ENCODE measurements at regions not wholly inside any gene's neighbourhood (a gene's known extent, or its start where the extent isn't known, plus 50 kb on each side); places are given as distances from the start of the nearest gene placed in this dataset.
A peak's percentile ranks its signal among the peaks of the same experiment; 100 is the strongest.

DNA sequence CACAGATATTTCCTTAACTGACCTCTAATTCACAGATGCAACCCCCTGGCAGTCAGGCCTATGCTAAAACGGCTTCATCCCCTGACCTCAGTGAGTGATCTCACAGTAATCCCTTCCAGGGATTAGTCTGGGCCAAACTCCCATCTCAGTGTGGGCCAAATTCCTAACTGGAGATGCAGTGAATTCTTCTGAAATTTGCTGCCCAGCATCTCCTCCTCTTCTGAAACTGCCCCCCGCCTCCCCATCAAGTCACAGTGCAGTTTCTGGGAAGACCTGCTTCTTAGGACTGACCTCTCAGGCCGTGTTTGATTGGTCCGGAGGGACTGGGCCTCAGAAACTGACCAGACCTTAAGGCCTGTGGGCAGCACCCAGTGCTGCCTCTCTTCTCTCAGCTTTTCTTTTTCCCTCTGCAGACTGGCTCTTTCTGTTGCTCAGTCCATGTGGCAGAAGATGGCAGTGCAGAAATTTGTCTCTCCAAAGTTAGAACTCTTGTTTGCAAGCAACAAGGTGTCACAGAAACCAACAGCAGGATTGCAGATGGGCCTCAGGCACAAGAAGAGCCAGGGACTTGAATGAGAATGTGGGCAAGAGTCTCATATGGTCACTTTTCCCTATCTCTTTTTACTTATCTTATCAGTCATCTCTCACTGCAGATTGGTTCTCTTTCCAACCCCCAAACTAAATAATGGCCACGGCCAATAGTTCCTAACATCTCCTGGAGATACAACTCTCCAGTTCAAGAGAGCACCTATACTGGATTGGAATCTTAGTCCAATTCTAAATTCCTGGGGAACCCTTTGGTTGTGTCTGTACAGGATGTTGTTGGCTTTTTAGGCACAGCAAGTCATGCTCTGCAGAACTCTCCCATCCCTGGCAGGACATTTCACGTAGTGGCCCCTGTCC is 95.5 kb upstream of the RALGPS2 start:
- 0 out of 2 replicates have a peak, but pooled peaks have one; percentile 42 for TF ChIP-seq MAZ (IDR thresholded peaks at IDR 0.05; ENCODE audit: borderline replicate concordance, low read depth, low read length)
- TF ChIP-seq RCOR1 (IDR thresholded peaks at IDR 0.05; ENCODE audit: insufficient replicate concordance, low read length), result no peak
- TF ChIP-seq, protein P1, sequence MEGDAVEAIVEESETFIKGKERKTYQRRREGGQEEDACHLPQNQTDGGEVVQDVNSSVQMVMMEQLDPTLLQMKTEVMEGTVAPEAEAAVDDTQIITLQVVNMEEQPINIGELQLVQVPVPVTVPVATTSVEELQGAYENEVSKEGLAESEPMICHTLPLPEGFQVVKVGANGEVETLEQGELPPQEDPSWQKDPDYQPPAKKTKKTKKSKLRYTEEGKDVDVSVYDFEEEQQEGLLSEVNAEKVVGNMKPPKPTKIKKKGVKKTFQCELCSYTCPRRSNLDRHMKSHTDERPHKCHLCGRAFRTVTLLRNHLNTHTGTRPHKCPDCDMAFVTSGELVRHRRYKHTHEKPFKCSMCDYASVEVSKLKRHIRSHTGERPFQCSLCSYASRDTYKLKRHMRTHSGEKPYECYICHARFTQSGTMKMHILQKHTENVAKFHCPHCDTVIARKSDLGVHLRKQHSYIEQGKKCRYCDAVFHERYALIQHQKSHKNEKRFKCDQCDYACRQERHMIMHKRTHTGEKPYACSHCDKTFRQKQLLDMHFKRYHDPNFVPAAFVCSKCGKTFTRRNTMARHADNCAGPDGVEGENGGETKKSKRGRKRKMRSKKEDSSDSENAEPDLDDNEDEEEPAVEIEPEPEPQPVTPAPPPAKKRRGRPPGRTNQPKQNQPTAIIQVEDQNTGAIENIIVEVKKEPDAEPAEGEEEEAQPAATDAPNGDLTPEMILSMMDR (conservative IDR thresholded peaks at IDR 0.05; ENCODE audit: low read depth, low read length), result peak; percentile 11; the same call in 1 of the 2 replicates
- peaks cover 34% of the 10 kb centered on the region for H3K4me1 ChIP-seq (ENCODE audit: control insufficient read depth, insufficient read depth, low read length)
- POLR2A ChIA-PET (ENCODE audit: unreplicated experiment), result interaction anchor here (0.6 to 1.4 kb wide), 2 partner anchors 15 to 18 kb away, joined by 3 to 4 read pairs; no protein-coding TSS in a partner anchor
- 10% methylated on average over 2 of the region's 6 CpGs; no CpG with 5 or more reads in 1 of the 2 experiments for WGBS, 2 experiments (ENCODE audit: extremely low coverage in 2 of 2, insufficient read length in 1 of 2)
- H2BK20ac ChIP-seq (ENCODE audit: low read depth, low read length), result peak overlapping the region; percentile 98
- peak overlapping the region; percentile 85 for H3K14ac ChIP-seq (replicated peaks; ENCODE audit: low read depth, low read length)
- peak overlapping the region; percentile 97; the same call in 2 of the 3 replicates for H2BK15ac ChIP-seq (ENCODE audit: low read depth, low read length)
- no peak overlapping the region for H3K4me3 ChIP-seq (ENCODE audit: insufficient read depth, low read depth, low read length)
- H3K4me2 ChIP-seq (ENCODE audit: low read depth, low read length), result peak overlapping the region; percentile 9
- H3K9me1 ChIP-seq (ENCODE audit: insufficient read depth, low read length), result peaks cover 14% of the 10 kb centered on the region
- H3K18ac ChIP-seq (ENCODE audit: low read depth, low read length), result peak overlapping the region; percentile 99
- peak overlapping the region; percentile 70 for H3K23ac ChIP-seq (ENCODE audit: low read depth, low read length)
- no TSS peak for BruUV-seq (replicated peaks)
- peak overlapping the region; percentile 98 for H2BK120ac ChIP-seq (ENCODE audit: low read depth, low read length)
- H2BK5ac ChIP-seq (ENCODE audit: low read depth, low read length, poor library complexity, severe bottlenecking), result peak overlapping the region; percentile 87
- DNase-seq (peak; percentile 83), ATAC-seq (ENCODE audit: low read depth) (peak; percentile 80)
- H3K9ac ChIP-seq (ENCODE audit: low read depth, low read length), result peak overlapping the region; percentile 29
- peak overlapping the region; percentile 68 to 88 for H4K8ac ChIP-seq (ENCODE audit: low read depth in 2 of 2, low read length in 2 of 2)
- peak overlapping the region; percentile 75 for H2AFZ ChIP-seq (replicated peaks; ENCODE audit: low read length, poor library complexity)
- H3K4ac ChIP-seq (ENCODE audit: low read depth, low read length), result peak overlapping the region; percentile 97
- intact Hi-C loops (cut with micrococcal nuclease), result loop anchor here (5.0 kb wide), 2 partner anchors 87 to 98 kb away; partner anchors contain the start of gene RALGPS2
- peak overlapping the region; percentile 89 for H2AK5ac ChIP-seq (ENCODE audit: low read depth, low read length)
- H3K36me3 ChIP-seq (ENCODE audit: control insufficient read depth, insufficient read depth, low read length), result no peaks in the 10 kb centered on the region
- H3K27me3 ChIP-seq (ENCODE audit: control insufficient read depth, insufficient read depth, low read length), result no peaks in the 10 kb centered on the region
- H2AK9ac ChIP-seq (replicated peaks; ENCODE audit: low read depth, low read length, poor library complexity), result peak overlapping the region; percentile 45
- dilution Hi-C loops (cut with HindIII; ENCODE audit: low sequenced_read_pairs, unreplicated experiment), result no loop called here
- H3K27ac ChIP-seq (ENCODE audit: insufficient read depth, low read length), result peak overlapping the region; percentile 88
- H4K20me1 ChIP-seq (ENCODE audit: insufficient read depth, low read length), result no peaks in the 10 kb centered on the region
- H4K5ac ChIP-seq (ENCODE audit: low read depth, low read length), result peak overlapping the region; percentile 83
- CTCF ChIA-PET, result interaction anchor here (0.6 to 1.5 kb wide), 4 partner anchors 16 to 183 kb away, joined by 3 to 5 read pairs (median 4); no protein-coding TSS in a partner anchor
- H4K91ac ChIP-seq (ENCODE audit: insufficient read depth, low read depth, low read length), result peak overlapping the region; percentile 95
- peak overlapping the region; percentile 92 for H3K56ac ChIP-seq (ENCODE audit: extremely low read depth, insufficient read depth, low read length)
- H3K9me3 ChIP-seq (ENCODE audit: control insufficient read depth, insufficient read depth, low read length), result no peaks in the 10 kb centered on the region
- H3K79me1 ChIP-seq (ENCODE audit: low read depth in 1 of 2, low read length in 2 of 2), result peaks cover 0 to 3% of the 10 kb centered on the region in 2 experiments; a peak in 1 of 4 replicates
- in situ Hi-C loops (cut with MboI; ENCODE audit: low sequenced_read_pairs), result no loop called here
